Stomach (tissue), 4 donors: ENCODE measurements at regions not wholly inside any gene's neighbourhood (a gene's known extent, or its start where the extent isn't known, plus 50 kb on each side); places are given as distances from the start of the nearest gene placed in this dataset.

Experiments
- CTCF ChIP-seq, 7 experiments: fragments of 450-650 bp in 4 of 7; fragments of 200-600 bp in 3 of 7; sonication (generic) in 3 of 7; IDR thresholded peaks; one replicate each; pipeline ENCODE4 v1.5.1; 2016 to 2019; ENCODE audit warnings: antibody characterized with exemption in 7 of 7, control low read depth in 2 of 7, mild to moderate bottlenecking in 1 of 7
- POLR2A ChIP-seq, 4 donors: fragments of 450-650 bp; IDR thresholded peaks; one replicate each; pipeline ENCODE4 v1.6.1; 2016; ENCODE audit warnings: antibody characterized with exemption in 4 of 4, control low read depth in 2 of 4, mild to moderate bottlenecking in 1 of 4, moderate library complexity in 1 of 4

- TF ChIP-seq POLR2A (IDR thresholded peaks at IDR 0.05), result no peak
- no peak for TF ChIP-seq CTCF (IDR thresholded peaks at IDR 0.05)
These were observed 61.0 kb downstream of the OR5AK2 start for GRCh38 chr11:57049749-57050148.
